ENCODE measurements at regions not wholly inside any gene's neighbourhood (a gene's known extent, or its start where the extent isn't known, plus 50 kb on each side); places are given as distances from the start of the nearest gene placed in this dataset.

DNA sequence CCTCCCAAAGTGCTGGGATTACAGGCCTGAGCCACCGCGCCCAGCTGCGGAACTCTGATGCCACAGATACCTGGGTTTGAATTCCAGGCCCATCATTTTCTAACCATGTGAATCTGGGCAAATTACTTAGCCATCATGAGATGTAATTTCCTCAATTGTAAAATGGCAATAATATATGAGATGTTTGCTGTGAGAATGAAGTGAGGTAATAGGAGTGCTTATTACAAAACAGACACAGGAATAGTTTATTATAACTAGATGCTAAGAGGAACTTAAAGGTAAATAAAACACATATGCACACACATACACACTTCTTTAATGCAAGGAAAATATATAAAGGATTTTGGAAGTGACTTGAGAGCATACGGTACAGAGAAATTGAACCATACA, 64.7 kb upstream of the TNIK start:
- no peak for TF ChIP-seq POLR2A (IDR thresholded peaks at IDR 0.05)
- TF ChIP-seq, protein P1, sequence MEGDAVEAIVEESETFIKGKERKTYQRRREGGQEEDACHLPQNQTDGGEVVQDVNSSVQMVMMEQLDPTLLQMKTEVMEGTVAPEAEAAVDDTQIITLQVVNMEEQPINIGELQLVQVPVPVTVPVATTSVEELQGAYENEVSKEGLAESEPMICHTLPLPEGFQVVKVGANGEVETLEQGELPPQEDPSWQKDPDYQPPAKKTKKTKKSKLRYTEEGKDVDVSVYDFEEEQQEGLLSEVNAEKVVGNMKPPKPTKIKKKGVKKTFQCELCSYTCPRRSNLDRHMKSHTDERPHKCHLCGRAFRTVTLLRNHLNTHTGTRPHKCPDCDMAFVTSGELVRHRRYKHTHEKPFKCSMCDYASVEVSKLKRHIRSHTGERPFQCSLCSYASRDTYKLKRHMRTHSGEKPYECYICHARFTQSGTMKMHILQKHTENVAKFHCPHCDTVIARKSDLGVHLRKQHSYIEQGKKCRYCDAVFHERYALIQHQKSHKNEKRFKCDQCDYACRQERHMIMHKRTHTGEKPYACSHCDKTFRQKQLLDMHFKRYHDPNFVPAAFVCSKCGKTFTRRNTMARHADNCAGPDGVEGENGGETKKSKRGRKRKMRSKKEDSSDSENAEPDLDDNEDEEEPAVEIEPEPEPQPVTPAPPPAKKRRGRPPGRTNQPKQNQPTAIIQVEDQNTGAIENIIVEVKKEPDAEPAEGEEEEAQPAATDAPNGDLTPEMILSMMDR (IDR thresholded peaks at IDR 0.05) = no peak
